Keratinocyte (primary cell): ENCODE measurements at regions not wholly inside any gene's neighbourhood (a gene's known extent, or its start where the extent isn't known, plus 50 kb on each side); places are given as distances from the start of the nearest gene placed in this dataset.

Experiments used
- DNase-seq: peaks from one replicate; pipeline ENCODE4 v3.0.0-alpha.2; 2011; ENCODE audit warnings: low read depth, missing footprints, low spot score
- FAIRE-seq: peaks from 2 replicates; lab custom pipeline; 2011; peaks lifted over from hg19 to GRCh38; lab: Jason Lieb, UNC
- H2AFZ ChIP-seq: 2 replicates; pipeline ENCODE4 v1.6.0; 2012; ENCODE audit warnings: low read length, control low read depth, inconsistent platforms; ENCODE audit not compliant: control insufficient read depth
- H3K27ac ChIP-seq: 2 replicates; pipeline ENCODE4 v1.5.1; 2011; ENCODE audit warnings: low read length; ENCODE audit not compliant: control insufficient read depth, insufficient read depth
- H3K27me3 ChIP-seq: 3 replicates; pipeline ENCODE4 v1.6.0; 2011; ENCODE audit warnings: low read length; ENCODE audit not compliant: control insufficient read depth, insufficient read depth; ENCODE audit errors: extremely low read depth
- H3K36me3 ChIP-seq, 2 experiments: 2 replicates in 1 of 2; 3 replicates in 1 of 2; pipeline ENCODE4 v1.5.1; 2011; ENCODE audit warnings: low read length in 2 of 2, mild to moderate bottlenecking in 1 of 2; ENCODE audit not compliant: control insufficient read depth in 2 of 2, insufficient read depth in 2 of 2; ENCODE audit errors: extremely low read depth in 1 of 2
- H3K4me1 ChIP-seq: 3 replicates; pipeline ENCODE4 v1.5.1; 2011; ENCODE audit warnings: low read length; ENCODE audit not compliant: control insufficient read depth, insufficient read depth; ENCODE audit errors: extremely low read depth
- H3K4me2 ChIP-seq: 3 replicates; pipeline ENCODE4 v1.6.0; 2011; ENCODE audit warnings: low read depth, low read length; ENCODE audit not compliant: control insufficient read depth, insufficient read depth; ENCODE audit errors: extremely low read depth
- H3K4me3 ChIP-seq, 3 experiments: fragments of 200-600 bp in 1 of 3; sonication (generic) in 1 of 3; 2 replicates in 2 of 3; 3 replicates in 1 of 3; pipeline ENCODE4 v1.5.1; 2011 to 2016; ENCODE audit warnings: low read length in 3 of 3, mild to moderate bottlenecking in 3 of 3, control low read depth in 2 of 3, inconsistent platforms in 1 of 3, low read depth in 1 of 3, mixed read lengths in 1 of 3, mixed run types in 1 of 3, moderate library complexity in 1 of 3; ENCODE audit not compliant: control insufficient read depth in 2 of 3, insufficient read depth in 2 of 3; ENCODE audit errors: extremely low read depth in 1 of 3
- H3K79me2 ChIP-seq: 2 replicates; pipeline ENCODE4 v1.6.0; 2012; ENCODE audit warnings: low read length; ENCODE audit not compliant: control insufficient read depth, insufficient read depth
- H3K9ac ChIP-seq: 3 replicates; pipeline ENCODE4 v1.6.0; 2011; ENCODE audit warnings: low read length; ENCODE audit not compliant: control insufficient read depth, insufficient read depth; ENCODE audit errors: extremely low read depth
- H3K9me1 ChIP-seq: 3 replicates; pipeline ENCODE4 v1.6.0; 2011; ENCODE audit warnings: low read length; ENCODE audit not compliant: control insufficient read depth, insufficient read depth; ENCODE audit errors: extremely low read depth
- H3K9me3 ChIP-seq: 2 replicates; pipeline ENCODE4 v1.5.1; 2012; ENCODE audit warnings: low read depth, low read length; ENCODE audit not compliant: control insufficient read depth
- H4K20me1 ChIP-seq: 3 replicates; pipeline ENCODE4 v1.6.0; 2011; ENCODE audit warnings: low read length; ENCODE audit not compliant: control insufficient read depth, insufficient read depth; ENCODE audit errors: extremely low read depth
- EZH2 ChIP-seq: IDR thresholded peaks from one replicate; pipeline ENCODE4 v1.6.1; 2012; ENCODE audit warnings: inconsistent platforms, mild to moderate bottlenecking, low read length, moderate library complexity
- dilution Hi-C: fragments of 300-500 bp; cut with MboI; formaldehyde crosslinking; loops from one replicate; pipeline ENCODE4 v1.7.0; 2020; ENCODE audit warnings: low sequenced_read_pairs; ENCODE audit not compliant: extremely low pct_ligation_motif_present
- TF ChIP-seq, protein P1 (sequence below), 3 experiments: IDR thresholded peaks in 1 of 3; conservative IDR thresholded peaks in 1 of 3; optimal IDR thresholded peaks in 1 of 3; 2 replicates in 2 of 3; 3 replicates in 1 of 3; pipeline versions ENCODE3 to v1.5.1; 2011; ENCODE audit warnings: low read length in 3 of 3, mild to moderate bottlenecking in 3 of 3, moderate library complexity in 2 of 3, control low read depth in 1 of 3, inconsistent platforms in 1 of 3; ENCODE audit not compliant: insufficient read depth in 2 of 3; ENCODE audit errors: extremely low read depth in 1 of 3

DNA sequence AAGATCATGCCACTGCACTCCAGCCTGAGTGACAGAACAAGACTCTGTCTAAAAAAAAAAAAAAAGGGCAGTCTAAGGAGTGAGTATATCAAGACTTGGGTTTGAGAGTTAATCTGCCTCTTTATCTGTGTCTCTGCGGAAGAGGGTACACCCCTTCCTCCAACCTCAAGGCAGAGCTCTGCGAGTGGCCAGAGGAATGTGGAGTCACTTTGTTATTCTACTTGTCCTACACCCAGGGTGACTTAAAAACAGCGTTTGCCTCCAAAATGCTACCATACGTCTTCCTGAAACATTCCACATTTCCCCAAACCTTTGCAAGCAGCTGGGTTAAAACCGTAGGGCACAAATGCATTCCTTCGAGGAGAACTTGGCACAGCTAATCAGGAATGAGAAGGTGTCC lies 199.9 kb downstream of the SHOX start:
- no peaks in the 10 kb centered on the region for H3K27me3 ChIP-seq
- TF ChIP-seq EZH2, result no peak
- TF ChIP-seq, protein P1, sequence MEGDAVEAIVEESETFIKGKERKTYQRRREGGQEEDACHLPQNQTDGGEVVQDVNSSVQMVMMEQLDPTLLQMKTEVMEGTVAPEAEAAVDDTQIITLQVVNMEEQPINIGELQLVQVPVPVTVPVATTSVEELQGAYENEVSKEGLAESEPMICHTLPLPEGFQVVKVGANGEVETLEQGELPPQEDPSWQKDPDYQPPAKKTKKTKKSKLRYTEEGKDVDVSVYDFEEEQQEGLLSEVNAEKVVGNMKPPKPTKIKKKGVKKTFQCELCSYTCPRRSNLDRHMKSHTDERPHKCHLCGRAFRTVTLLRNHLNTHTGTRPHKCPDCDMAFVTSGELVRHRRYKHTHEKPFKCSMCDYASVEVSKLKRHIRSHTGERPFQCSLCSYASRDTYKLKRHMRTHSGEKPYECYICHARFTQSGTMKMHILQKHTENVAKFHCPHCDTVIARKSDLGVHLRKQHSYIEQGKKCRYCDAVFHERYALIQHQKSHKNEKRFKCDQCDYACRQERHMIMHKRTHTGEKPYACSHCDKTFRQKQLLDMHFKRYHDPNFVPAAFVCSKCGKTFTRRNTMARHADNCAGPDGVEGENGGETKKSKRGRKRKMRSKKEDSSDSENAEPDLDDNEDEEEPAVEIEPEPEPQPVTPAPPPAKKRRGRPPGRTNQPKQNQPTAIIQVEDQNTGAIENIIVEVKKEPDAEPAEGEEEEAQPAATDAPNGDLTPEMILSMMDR (optimal IDR thresholded peaks at IDR 0.05 in 1 of 3, IDR thresholded peaks at IDR 0.05 in 1 of 3, conservative IDR thresholded peaks at IDR 0.05 in 1 of 3; ENCODE audit: extremely low read depth in 1 of 3, insufficient read depth in 2 of 3, low read length in 3 of 3), result no peak
- H3K4me1 ChIP-seq, result no peaks in the 10 kb centered on the region
- no peak overlapping the region for H3K4me2 ChIP-seq
- no peaks in the 10 kb centered on the region for H3K9me1 ChIP-seq
- H3K4me3 ChIP-seq, result no peak overlapping the region
- no peak overlapping the region for H3K9ac ChIP-seq
- no peaks in the 10 kb centered on the region for H3K36me3 ChIP-seq
- H4K20me1 ChIP-seq, result no peaks in the 10 kb centered on the region
- dilution Hi-C loops, result no loop called here
- H3K9me3 ChIP-seq, result peaks cover 3% of the 10 kb centered on the region
- H3K79me2 ChIP-seq, result no peaks in the 10 kb centered on the region
- DNase-seq (no peak), FAIRE-seq (no peak)
- no peak overlapping the region for H3K27ac ChIP-seq
- H2AFZ ChIP-seq, result no peak overlapping the region

DNA sequence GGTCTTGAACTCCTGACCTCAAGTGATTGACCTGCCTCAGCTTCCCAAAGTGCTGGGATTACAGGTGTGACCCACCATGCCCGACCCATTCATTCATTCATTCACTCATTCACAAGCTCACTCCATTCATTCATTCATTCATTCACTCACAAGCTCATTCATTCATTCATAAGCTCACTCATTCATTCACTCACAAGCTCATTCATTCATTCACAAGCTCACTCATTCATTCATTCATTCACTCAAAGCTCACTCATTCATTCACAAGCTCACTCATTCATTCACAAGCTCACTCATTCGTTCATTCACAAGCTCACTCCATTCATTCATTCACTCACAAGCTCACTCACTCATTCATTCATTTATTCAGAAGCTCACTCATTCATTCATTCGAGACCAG lies 198.6 kb downstream of the SHOX start:
- H4K20me1 ChIP-seq, result no peaks in the 10 kb centered on the region
- H2AFZ ChIP-seq, result no peak overlapping the region
- H3K36me3 ChIP-seq, result no peaks in the 10 kb centered on the region
- dilution Hi-C loops, result no loop called here
- no peak for TF ChIP-seq EZH2
- TF ChIP-seq, protein P1 (optimal IDR thresholded peaks at IDR 0.05 in 1 of 3, IDR thresholded peaks at IDR 0.05 in 1 of 3, conservative IDR thresholded peaks at IDR 0.05 in 1 of 3; ENCODE audit: extremely low read depth in 1 of 3, insufficient read depth in 2 of 3, low read length in 3 of 3), result no peak
- H3K27me3 ChIP-seq, result no peaks in the 10 kb centered on the region
- H3K4me3 ChIP-seq, result no peak overlapping the region
- DNase-seq, result no peak
- H3K4me1 ChIP-seq, result no peaks in the 10 kb centered on the region
- FAIRE-seq, result no peak
- H3K79me2 ChIP-seq, result no peaks in the 10 kb centered on the region
- H3K27ac ChIP-seq, result no peak overlapping the region
- H3K9me1 ChIP-seq, result no peaks in the 10 kb centered on the region
- no peak overlapping the region for H3K9ac ChIP-seq
- H3K4me2 ChIP-seq, result no peak overlapping the region
- peaks cover 3% of the 10 kb centered on the region for H3K9me3 ChIP-seq
